ENCODE measurements at regions not wholly inside any gene's neighbourhood (a gene's known extent, or its start where the extent isn't known, plus 50 kb on each side); places are given as distances from the start of the nearest gene placed in this dataset.

GRCh38 chr17:73791631-73792030 is 147.4 kb upstream of the SDK2 start:
- Histone ChIP-seq H3K27ac (no peak overlapping the region), H3K9me3 (no peaks in the 10 kb centered on the region), H3K36me3 (no peaks in the 10 kb centered on the region), H3K27me3 (peaks cover 0 to 12% of the 10 kb centered on the region in 2 donors), H3K4me3 (no peak overlapping the region), H3K4me1 (no peaks in the 10 kb centered on the region)
- ATAC-seq (no peak), DNase-seq (no peak)
- no peak for TF ChIP-seq CTCF (IDR thresholded peaks at IDR 0.05)
- intact Hi-C loops (cut with DNase I): no loop called here

- DNase-seq (no peak), ATAC-seq (no peak)
- Histone ChIP-seq H3K36me3 (no peaks in the 10 kb centered on the region), H3K4me1 (no peaks in the 10 kb centered on the region), H3K4me3 (no peak overlapping the region), H3K27ac (no peak overlapping the region), H3K27me3 (no peaks in the 10 kb centered on the region), H3K9me3 (no peaks in the 10 kb centered on the region)
- intact Hi-C loops (cut with DNase I): no loop called here
- TF ChIP-seq CTCF (IDR thresholded peaks at IDR 0.05): no peak
Observed at GRCh38 chr17:73792994-73793393, 148.7 kb upstream of the SDK2 start.

- Histone ChIP-seq H3K4me3 (no peak overlapping the region), H3K4me1 (no peaks in the 10 kb centered on the region), H3K36me3 (no peaks in the 10 kb centered on the region), H3K27me3 (no peaks in the 10 kb centered on the region), H3K27ac (no peak overlapping the region), H3K9me3 (no peaks in the 10 kb centered on the region)
- ATAC-seq (no peak), DNase-seq (no peak)
- intact Hi-C loops (cut with DNase I): no loop called here
- TF ChIP-seq CTCF (IDR thresholded peaks at IDR 0.05): no peak
Observed at GRCh38 chr17:73794336-73794735, 150.1 kb upstream of the SDK2 start.

GRCh38 chr17:73795730-73796129 is 151.5 kb upstream of the SDK2 start:
- no peak for ATAC-seq
- H3K4me3 ChIP-seq: no peak overlapping the region
- no peaks in the 10 kb centered on the region for H3K36me3 ChIP-seq
- TF ChIP-seq CTCF (IDR thresholded peaks at IDR 0.05): no peak
- intact Hi-C loops (cut with DNase I): no loop called here
- no peak overlapping the region for H3K27ac ChIP-seq
- no peaks in the 10 kb centered on the region for H3K4me1 ChIP-seq
- DNase-seq: no peak
- H3K9me3 ChIP-seq: no peaks in the 10 kb centered on the region
- no peaks in the 10 kb centered on the region for H3K27me3 ChIP-seq

- DNase-seq (no peak), ATAC-seq (peak; percentile 11)
- intact Hi-C loops (cut with DNase I): no loop called here
Observed at GRCh38 chr17:73797594-73798110, 153.4 kb upstream of the SDK2 start.

More at GRCh38 chr17:73797594-73798110, 153.4 kb upstream of the SDK2 start:
- peaks cover 0 to 7% of the 10 kb centered on the region in 2 donors for H3K27me3 ChIP-seq
- peaks cover 0 to 2% of the 10 kb centered on the region in 2 donors for H3K9me3 ChIP-seq
- TF ChIP-seq CTCF (IDR thresholded peaks at IDR 0.05): no peak
- H3K36me3 ChIP-seq: no peaks in the 10 kb centered on the region
- H3K4me3 ChIP-seq: no peak overlapping the region
- no peaks in the 10 kb centered on the region for H3K4me1 ChIP-seq
- H3K27ac ChIP-seq: peak overlapping the region; percentile 33 to 44

All from left lung (tissue), 4 donors.